Ovary (tissue), 7 donors: ENCODE measurements at regions not wholly inside any gene's neighbourhood (a gene's known extent, or its start where the extent isn't known, plus 50 kb on each side); places are given as distances from the start of the nearest gene placed in this dataset.

Experiments
- DNase-seq, 5 donors: peaks; one replicate each; pipeline ENCODE4 v3.0.0-alpha.2; 2019 to 2020
- H3K27ac ChIP-seq, 2 donors: fragments of 200-600 bp; one replicate each; pipeline versions ENCODE4 v1.5.1 to v1.8.0; 2019 to 2022
- H3K27me3 ChIP-seq: fragments of 200-600 bp; one replicate; pipeline ENCODE4 v1.8.0; 2022
- H3K36me3 ChIP-seq: fragments of 200-600 bp; sonication (generic); one replicate; pipeline ENCODE4 v1.5.1; 2019
- H3K4me1 ChIP-seq: one replicate; pipeline ENCODE4 v1.8.1; 2013; ENCODE audit warnings: mild to moderate bottlenecking, moderate library complexity; ENCODE audit not compliant: insufficient read depth
- H3K4me3 ChIP-seq: fragments of 200-600 bp; sonication (generic); one replicate; pipeline ENCODE4 v1.5.1; 2017
- H3K9me3 ChIP-seq, 2 donors: fragments of 200-600 bp in 1 of 2; sonication (generic) in 1 of 2; one replicate each; pipeline versions ENCODE4 v1.5.1 to v1.8.1; 2013 to 2019; ENCODE audit warnings: mild to moderate bottlenecking in 1 of 2, moderate library complexity in 1 of 2
- EP300 ChIP-seq: sonication (generic); formaldehyde crosslinking; IDR thresholded peaks from one replicate; pipeline ENCODE4 v1.6.1; 2017; ENCODE audit warnings: antibody characterized with exemption
- POLR2A ChIP-seq: fragments of 450-650 bp; IDR thresholded peaks from one replicate; pipeline ENCODE4 v1.6.1; 2017; ENCODE audit warnings: antibody characterized with exemption, mild to moderate bottlenecking, moderate library complexity
- WGBS, 3 donors: extraction: QIAGEN DNeasy Blood & Tissue Kit in 1 of 3; methylation state at CpG; one replicate each; pipeline versions ENCODE4 v1.1.5 to v1.1.7; 2013 to 2017; 5-methylcytosine and 5-hydroxymethylcytosine counted together
- intact Hi-C, 4 donors: fragments of 100-400 bp; cut with DNase I; formaldehyde crosslinking; loops; one replicate each; pipeline versions ENCODE4 v1.11.0 to v1.15.1; 2022 to 2023
- TF ChIP-seq, protein P1 (sequence below), 3 donors: fragments of 450-650 bp in 2 of 3; fragments of 200-600 bp in 1 of 3; IDR thresholded peaks; one replicate each; pipeline versions ENCODE4 v1.5.1 to v1.8.0; 2016 to 2022; ENCODE audit warnings: antibody characterized with exemption in 3 of 3, mild to moderate bottlenecking in 1 of 3
- donor health status: DM: no; HTN: no; CAD: no; lungs with moderate emphysema.
- donor health status: DM: no; HTN: no; CAD: no.
- donor health status: Bipolar disorder and iron deficiency.
- donor health status: DM: no; HTN: no; CAD: no.
- donor health status: DM: yes; HTN: yes; CAD: no.

DNA sequence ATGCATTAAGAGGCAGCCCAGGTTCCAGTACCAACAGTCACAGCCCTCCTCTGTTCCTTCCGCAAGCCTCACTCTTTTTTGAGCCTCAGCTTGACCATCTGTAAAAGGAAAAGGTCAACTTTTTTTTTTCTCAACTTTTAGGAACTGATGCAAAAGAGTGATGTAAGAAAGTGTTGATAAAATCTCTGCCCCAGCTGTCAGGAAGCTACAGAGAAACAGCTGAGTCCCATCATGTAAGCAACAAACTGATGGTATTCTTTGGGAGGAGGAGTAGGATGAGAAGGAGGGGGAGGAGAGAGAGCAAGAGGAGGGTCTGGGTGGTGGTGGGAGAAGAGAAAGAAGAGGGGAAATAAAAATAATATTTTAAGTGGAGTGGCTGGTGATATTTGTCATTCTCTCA, 233.9 kb upstream of the TSHZ3 start:
- no peaks in the 10 kb centered on the region for H3K36me3 ChIP-seq
- no peak for DNase-seq

DNA sequence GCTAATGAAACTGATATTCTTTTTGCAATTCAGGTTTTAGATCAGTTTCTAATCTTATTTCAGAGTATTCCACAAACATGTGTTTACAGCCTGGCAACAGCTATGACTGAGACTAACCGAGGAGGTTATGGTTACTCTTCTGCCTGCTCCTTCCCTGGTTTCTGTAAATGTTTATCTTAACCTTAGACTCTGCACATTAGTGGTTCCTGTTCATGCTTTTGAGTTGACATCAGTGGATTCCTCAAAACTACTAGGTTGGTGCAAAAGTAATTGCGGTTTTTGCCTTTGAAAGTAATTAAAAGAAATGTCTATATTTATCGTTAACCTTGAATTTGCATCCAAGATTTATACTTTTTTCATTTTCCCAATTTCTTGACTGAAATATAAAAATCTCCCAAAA, 237.0 kb upstream of the TSHZ3 start:
- intact Hi-C loops = no loop called here
- no peak overlapping the region for H3K27ac ChIP-seq
- H3K9me3 ChIP-seq = no peaks in the 10 kb centered on the region
- DNase-seq = no peak
- WGBS, 3 donors = 52 to 71% (median 55%) methylated on average over 3 of the region's 3 CpGs
- peaks cover 1% of the 10 kb centered on the region for H3K4me1 ChIP-seq
- TF ChIP-seq, protein P1, sequence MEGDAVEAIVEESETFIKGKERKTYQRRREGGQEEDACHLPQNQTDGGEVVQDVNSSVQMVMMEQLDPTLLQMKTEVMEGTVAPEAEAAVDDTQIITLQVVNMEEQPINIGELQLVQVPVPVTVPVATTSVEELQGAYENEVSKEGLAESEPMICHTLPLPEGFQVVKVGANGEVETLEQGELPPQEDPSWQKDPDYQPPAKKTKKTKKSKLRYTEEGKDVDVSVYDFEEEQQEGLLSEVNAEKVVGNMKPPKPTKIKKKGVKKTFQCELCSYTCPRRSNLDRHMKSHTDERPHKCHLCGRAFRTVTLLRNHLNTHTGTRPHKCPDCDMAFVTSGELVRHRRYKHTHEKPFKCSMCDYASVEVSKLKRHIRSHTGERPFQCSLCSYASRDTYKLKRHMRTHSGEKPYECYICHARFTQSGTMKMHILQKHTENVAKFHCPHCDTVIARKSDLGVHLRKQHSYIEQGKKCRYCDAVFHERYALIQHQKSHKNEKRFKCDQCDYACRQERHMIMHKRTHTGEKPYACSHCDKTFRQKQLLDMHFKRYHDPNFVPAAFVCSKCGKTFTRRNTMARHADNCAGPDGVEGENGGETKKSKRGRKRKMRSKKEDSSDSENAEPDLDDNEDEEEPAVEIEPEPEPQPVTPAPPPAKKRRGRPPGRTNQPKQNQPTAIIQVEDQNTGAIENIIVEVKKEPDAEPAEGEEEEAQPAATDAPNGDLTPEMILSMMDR (IDR thresholded peaks at IDR 0.05) = no peak
- TF ChIP-seq POLR2A (no peak), EP300 (no peak)
- H3K4me3 ChIP-seq = no peak overlapping the region
- no peaks in the 10 kb centered on the region for H3K36me3 ChIP-seq
- H3K27me3 ChIP-seq = no peaks in the 10 kb centered on the region

More for the DNA sequence above, 233.9 kb upstream of the TSHZ3 start:
- no peaks in the 10 kb centered on the region for H3K27me3 ChIP-seq
- H3K9me3 ChIP-seq = no peaks in the 10 kb centered on the region
- H3K27ac ChIP-seq = peak overlapping the region in 1 of 2 donors; percentile 11
- no peak overlapping the region for H3K4me3 ChIP-seq
- intact Hi-C loops = no loop called here
- 63 to 72% (median 69%) methylated on average over 1 of the region's 1 CpG for WGBS, 3 donors
- H3K4me1 ChIP-seq = peaks cover 1% of the 10 kb centered on the region
- TF ChIP-seq, protein P1 (IDR thresholded peaks at IDR 0.05) = no peak
- no peak for TF ChIP-seq POLR2A
- TF ChIP-seq EP300 = no peak

DNA sequence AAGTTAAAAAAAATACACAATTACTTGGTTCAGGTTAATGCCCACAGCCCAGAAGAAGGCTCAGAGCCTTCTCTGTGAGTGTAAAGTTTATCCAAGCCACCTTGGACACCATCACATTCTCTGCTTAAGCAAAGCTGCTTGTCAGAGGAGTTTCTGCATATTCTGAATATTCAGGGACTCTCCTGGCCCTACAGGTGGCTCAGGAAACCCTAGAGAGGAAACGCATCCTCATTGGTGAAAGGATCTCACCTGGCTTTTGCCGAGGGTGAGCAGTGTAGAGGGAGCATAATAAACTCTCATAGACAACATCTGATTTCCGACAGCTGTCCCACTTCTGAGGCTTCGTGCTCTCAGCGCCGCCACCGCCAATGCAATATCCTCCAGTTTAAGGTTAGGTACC, 239.9 kb upstream of the TSHZ3 start:
- 87 to 92% (median 90%) methylated on average over 7 of the region's 7 CpGs for WGBS, 3 donors
- no peak for DNase-seq
- Histone ChIP-seq H3K27me3 (no peaks in the 10 kb centered on the region), H3K9me3 (no peaks in the 10 kb centered on the region), H3K36me3 (no peaks in the 10 kb centered on the region), H3K4me3 (no peak overlapping the region), H3K27ac (no peak overlapping the region), H3K4me1 (no peaks in the 10 kb centered on the region)
- intact Hi-C loops = no loop called here
- TF ChIP-seq, protein P1 (IDR thresholded peaks at IDR 0.05) = no peak
- no peak for TF ChIP-seq EP300
- TF ChIP-seq POLR2A = no peak

DNA sequence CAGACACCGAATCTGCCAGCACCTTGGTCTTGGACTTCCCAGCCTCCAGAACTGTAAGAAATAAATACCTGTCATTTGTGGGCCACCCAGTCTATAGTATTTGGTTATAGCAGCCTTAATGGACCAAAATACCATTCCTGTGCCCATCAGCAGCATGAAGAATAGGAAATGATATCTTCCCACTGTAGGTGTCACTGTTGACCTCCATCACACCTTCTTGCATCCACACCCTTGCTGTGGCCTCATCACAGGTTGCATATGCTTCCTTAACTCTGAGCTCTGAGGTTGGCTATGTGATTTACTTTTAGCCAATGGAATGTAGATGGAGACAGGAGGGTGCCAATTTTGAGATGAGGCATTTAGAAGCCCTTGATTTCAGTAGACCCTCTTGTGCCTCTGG, 242.0 kb upstream of the TSHZ3 start:
- intact Hi-C loops = no loop called here

More for the DNA sequence above, 242.0 kb upstream of the TSHZ3 start:
- Histone ChIP-seq H3K27me3 (no peaks in the 10 kb centered on the region), H3K9me3 (no peaks in the 10 kb centered on the region), H3K4me1 (no peaks in the 10 kb centered on the region), H3K4me3 (no peak overlapping the region), H3K27ac (no peak overlapping the region), H3K36me3 (no peaks in the 10 kb centered on the region)
- DNase-seq = no peak
- no peak for TF ChIP-seq EP300
- no peak for TF ChIP-seq POLR2A
- TF ChIP-seq, protein P1 (IDR thresholded peaks at IDR 0.05) = no peak
- 93 to 94% (median 94%) methylated on average over 1 of the region's 1 CpG for WGBS, 3 donors
